NB4 (cell line): ENCODE measurements at regions not wholly inside any gene's neighbourhood (a gene's known extent, or its start where the extent isn't known, plus 50 kb on each side); places are given as distances from the start of the nearest gene placed in this dataset.

Experiments
- DNase-seq: peaks from one replicate; pipeline ENCODE4 v3.0.0; 2010; ENCODE audit warnings: low read depth
- H3K4me3 ChIP-seq: one replicate; pipeline ENCODE4 v1.5.1; 2011; ENCODE audit warnings: mild to moderate bottlenecking, low read depth, low read length, moderate library complexity
- MYC ChIP-seq: IDR thresholded peaks from 2 replicates; pipeline ENCODE4 v1.6.1; 2011; ENCODE audit warnings: low read depth, low read length
- POLR2A ChIP-seq: IDR thresholded peaks from 2 replicates; pipeline ENCODE4 v1.6.1; 2011; ENCODE audit warnings: mild to moderate bottlenecking; ENCODE audit not compliant: insufficient read length; ENCODE audit errors: extremely low read depth
- TF ChIP-seq, protein P1 (sequence below): IDR thresholded peaks from one replicate; pipeline ENCODE4 v1.5.1; 2012; ENCODE audit warnings: low read depth, low read length
- TF ChIP-seq, protein P2 (sequence below): IDR thresholded peaks from 2 replicates; pipeline ENCODE4 v1.6.1; 2011; ENCODE audit warnings: low read depth, low read length

DNA sequence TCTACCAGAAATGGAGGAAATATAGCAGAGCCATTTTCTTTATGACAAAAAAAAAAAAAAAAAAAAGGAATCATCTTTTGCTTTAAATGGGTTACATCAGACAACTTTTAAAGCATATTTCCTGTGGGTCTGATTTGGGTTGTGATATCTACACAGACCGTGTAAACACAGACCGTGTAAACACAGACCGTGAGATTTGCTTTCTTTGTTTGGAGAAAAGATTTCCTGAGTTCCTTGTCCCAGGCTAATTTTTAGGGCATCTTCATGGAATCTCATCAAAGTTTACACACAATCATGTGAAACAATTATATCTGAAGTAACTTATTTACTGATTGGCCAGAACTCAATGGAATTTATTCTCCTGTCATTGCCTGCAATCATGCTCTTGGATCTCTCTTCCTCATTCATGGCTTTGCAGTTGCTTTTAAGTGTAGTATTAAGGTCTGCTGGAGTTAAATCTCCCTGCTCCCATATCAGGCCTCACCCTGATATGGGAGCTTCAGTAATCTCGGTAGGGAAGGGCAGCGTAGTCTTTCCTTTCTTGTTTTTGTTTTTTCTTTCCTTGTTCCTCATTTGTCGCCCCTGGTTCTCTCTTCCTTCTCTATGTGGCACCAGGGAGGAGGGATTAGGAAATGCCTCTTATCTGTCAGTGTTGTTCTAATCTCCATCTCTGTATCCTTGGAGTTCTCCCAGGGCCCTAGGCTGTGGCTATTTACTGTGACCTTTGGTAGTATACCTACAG, 248.6 kb upstream of the JADE1 start:
- no peak overlapping the region for H3K4me3 ChIP-seq
- DNase-seq, result no peak
- TF ChIP-seq POLR2A, result no peak
- TF ChIP-seq, protein P1, sequence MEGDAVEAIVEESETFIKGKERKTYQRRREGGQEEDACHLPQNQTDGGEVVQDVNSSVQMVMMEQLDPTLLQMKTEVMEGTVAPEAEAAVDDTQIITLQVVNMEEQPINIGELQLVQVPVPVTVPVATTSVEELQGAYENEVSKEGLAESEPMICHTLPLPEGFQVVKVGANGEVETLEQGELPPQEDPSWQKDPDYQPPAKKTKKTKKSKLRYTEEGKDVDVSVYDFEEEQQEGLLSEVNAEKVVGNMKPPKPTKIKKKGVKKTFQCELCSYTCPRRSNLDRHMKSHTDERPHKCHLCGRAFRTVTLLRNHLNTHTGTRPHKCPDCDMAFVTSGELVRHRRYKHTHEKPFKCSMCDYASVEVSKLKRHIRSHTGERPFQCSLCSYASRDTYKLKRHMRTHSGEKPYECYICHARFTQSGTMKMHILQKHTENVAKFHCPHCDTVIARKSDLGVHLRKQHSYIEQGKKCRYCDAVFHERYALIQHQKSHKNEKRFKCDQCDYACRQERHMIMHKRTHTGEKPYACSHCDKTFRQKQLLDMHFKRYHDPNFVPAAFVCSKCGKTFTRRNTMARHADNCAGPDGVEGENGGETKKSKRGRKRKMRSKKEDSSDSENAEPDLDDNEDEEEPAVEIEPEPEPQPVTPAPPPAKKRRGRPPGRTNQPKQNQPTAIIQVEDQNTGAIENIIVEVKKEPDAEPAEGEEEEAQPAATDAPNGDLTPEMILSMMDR, result no peak
- TF ChIP-seq MYC, result no peak
- TF ChIP-seq, protein P2, sequence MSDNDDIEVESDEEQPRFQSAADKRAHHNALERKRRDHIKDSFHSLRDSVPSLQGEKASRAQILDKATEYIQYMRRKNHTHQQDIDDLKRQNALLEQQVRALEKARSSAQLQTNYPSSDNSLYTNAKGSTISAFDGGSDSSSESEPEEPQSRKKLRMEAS, result no peak

DNA sequence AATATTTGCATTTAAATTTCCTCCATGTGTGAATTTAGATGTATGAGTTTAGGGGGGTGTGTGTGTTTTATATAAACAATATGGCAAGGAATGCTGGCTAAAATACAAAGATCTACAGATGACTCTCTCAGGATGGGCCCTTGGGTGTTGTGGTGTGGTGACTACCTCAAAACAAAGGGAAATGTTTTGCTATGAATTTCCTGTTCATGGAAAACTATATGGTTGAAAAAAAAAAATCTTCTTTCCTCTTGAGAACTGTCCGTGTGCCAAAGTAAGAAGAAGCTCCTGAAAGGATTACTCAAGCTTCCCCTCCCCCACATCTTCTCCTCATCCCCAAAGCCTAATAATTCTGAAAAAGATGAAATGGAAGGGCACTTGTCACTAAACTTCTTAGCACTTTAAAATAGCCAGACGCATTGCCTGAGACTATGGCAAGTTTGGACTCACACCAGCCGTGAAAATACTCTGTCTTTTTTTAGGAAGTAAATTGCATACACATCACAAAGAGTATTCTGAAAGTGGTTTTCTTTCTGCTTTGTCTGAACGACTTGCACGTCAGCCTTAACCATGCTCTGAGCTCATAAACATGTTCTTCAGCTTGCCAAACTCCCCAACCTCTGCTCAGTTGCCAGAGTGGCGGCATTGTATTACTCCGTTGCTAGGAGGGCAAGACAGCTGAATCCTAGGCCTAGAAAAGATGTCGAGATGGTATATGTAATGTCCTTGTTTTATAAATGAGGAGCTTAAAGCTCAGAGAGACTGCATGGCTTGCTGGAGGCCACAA, 250.4 kb upstream of the JADE1 start:
- no peak for DNase-seq

DNA sequence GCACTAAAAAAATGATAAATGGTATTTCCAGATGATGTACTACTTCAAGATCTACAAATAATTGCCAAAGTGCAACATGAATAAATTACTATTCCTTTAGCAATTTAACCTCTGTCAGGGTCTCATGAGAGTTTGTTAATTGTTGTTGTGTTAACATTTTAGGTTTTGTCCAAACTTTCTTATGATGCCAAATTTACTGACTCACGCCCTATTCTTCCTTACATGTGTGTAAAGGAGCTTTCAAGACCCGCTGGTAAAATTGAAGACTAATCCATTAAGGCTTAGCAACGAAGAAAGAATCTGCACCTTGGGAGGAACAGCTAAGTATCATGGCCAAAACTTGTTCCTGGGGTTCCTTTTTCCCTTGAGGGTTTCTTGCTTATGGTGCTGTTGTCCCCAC, 252.7 kb upstream of the JADE1 start:
- no peak overlapping the region for H3K4me3 ChIP-seq
- TF ChIP-seq, protein P2, result no peak
- TF ChIP-seq, protein P1, result no peak
- no peak for TF ChIP-seq POLR2A
- TF ChIP-seq MYC, result no peak
- no peak for DNase-seq

More for the DNA sequence above, 250.4 kb upstream of the JADE1 start:
- no peak overlapping the region for H3K4me3 ChIP-seq
- TF ChIP-seq POLR2A (no peak), MYC (no peak)
- TF ChIP-seq, protein P1, result no peak
- TF ChIP-seq, protein P2, result no peak

DNA sequence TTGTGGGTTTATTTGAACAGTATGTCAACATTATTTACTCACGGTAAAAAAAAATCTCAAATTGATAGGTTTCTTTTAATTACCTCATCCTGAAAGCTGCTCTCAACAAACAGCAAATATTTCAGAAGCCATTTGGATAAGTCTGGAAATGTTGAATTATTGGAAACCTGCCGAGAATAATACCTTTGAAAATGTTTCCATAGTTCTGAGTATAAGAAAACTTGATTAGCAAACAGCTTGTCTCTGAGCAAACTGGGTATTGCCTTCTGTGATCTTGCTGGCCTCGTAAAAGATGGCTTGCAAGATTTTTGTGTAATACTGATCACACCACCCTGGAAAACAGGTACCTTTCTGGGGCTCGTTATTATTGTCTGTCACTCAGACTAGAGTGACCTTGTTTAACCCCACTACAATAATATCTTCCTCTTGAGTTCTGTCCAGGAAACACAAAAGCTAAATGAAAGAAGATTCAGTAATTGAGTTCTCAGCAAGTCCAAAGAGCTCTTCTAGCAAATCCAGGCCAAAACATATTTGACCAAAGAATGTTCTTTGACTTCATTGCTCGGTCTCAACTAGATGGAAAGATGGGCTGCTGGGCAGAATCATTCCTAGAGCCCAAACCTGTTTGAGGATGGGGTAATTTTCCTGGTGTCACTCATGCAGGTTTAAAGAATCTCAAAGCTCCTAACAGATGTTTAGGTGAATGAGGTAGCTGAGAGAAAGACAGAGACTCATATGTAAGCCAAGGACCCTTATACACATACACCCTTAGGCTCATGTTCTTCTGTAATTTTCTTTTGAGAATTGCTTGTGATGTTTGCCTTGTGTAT, 255.6 kb upstream of the JADE1 start:
- TF ChIP-seq, protein P1, result no peak
- TF ChIP-seq, protein P2, result no peak
- no peak for TF ChIP-seq MYC
- TF ChIP-seq POLR2A, result no peak
- H3K4me3 ChIP-seq, result peak overlapping the region; percentile 64
- peak; percentile 23 for DNase-seq

DNA sequence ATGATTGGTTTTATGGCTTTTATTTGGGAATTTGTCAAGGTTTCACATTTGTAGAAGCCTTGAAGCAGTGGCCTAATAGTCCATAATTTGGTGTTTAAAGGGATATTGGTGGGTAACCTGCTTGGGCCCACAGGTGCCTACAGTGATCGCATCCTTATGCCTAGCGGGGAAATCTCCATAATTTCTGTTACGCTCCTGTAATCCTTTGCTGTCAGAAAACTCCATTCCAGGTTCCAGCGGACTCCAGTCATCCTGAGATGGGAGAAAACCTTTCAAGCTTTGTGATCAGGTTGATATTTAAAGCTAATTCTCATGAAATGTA, 257.0 kb upstream of the JADE1 start:
- TF ChIP-seq, protein P1, result no peak
- TF ChIP-seq, protein P2, result no peak
- TF ChIP-seq MYC (no peak), POLR2A (no peak)
- H3K4me3 ChIP-seq, result peak overlapping the region; percentile 64
- no peak for DNase-seq
